Mesodermal cell (in vitro differentiated cells): ENCODE measurements at regions not wholly inside any gene's neighbourhood (a gene's known extent, or its start where the extent isn't known, plus 50 kb on each side); places are given as distances from the start of the nearest gene placed in this dataset.

ENCODE experiments used
- H3K27ac ChIP-seq: 2 replicates; pipeline ENCODE4 v1.7.0; 2013; ENCODE audit warnings: mild to moderate bottlenecking, low read depth, low read length, moderate library complexity; ENCODE audit not compliant: severe bottlenecking
- H3K36me3 ChIP-seq: 2 replicates; pipeline ENCODE4 v1.7.1; 2013; ENCODE audit warnings: mild to moderate bottlenecking, low read length, moderate library complexity; ENCODE audit not compliant: control insufficient read depth, insufficient read depth
- H3K4me1 ChIP-seq: one replicate; pipeline ENCODE4 v1.7.1; 2013; ENCODE audit warnings: mild to moderate bottlenecking, low read length; ENCODE audit not compliant: insufficient read depth, control insufficient read depth, poor library complexity, severe bottlenecking
- H3K4me3 ChIP-seq: 2 replicates; pipeline ENCODE4 v1.7.0; 2013; ENCODE audit warnings: low read length, control low read depth, mild to moderate bottlenecking; ENCODE audit not compliant: insufficient read depth, poor library complexity, severe bottlenecking; ENCODE audit errors: extremely low read depth
- H3K9me3 ChIP-seq: 2 replicates; pipeline ENCODE4 v1.7.1; 2013; ENCODE audit warnings: mild to moderate bottlenecking, low read length, moderate library complexity; ENCODE audit not compliant: control insufficient read depth
- WGBS, 2 experiments: methylation state at CpG; one replicate each; pipeline ENCODE4 v1.1.5; 2013; ENCODE audit warnings: missing lambda C conversion rate in 2 of 2; ENCODE audit not compliant: insufficient coverage in 2 of 2; 5-methylcytosine and 5-hydroxymethylcytosine counted together

DNA sequence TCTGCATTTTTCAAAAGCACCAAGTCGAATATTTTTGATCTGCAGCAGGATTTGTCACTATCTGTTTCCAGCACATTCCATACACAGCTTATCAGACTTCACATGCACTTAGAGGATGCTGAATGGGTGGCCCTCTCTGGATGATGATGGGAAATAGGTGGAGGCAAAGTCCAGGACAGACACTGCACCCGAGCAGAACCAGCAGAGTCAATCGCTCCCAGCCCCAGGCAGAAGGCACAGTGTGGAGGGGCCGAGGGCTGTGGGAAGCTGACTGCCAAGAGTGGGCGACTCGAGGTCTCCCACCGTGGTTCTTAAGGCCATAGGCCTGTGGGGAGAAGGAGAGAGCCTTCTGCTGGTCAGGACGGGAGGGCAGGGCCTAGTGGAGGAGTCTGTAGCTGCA lies 490.2 kb upstream of the MGMT start:
- H3K9me3 ChIP-seq: no peaks in the 10 kb centered on the region
- no peaks in the 10 kb centered on the region for H3K4me1 ChIP-seq
- no peak overlapping the region for H3K27ac ChIP-seq
- WGBS, 2 experiments: 87 to 96% methylated on average over 7 to 8 of the region's 8 CpGs
- no peaks in the 10 kb centered on the region for H3K36me3 ChIP-seq
- H3K4me3 ChIP-seq: no peak overlapping the region

DNA sequence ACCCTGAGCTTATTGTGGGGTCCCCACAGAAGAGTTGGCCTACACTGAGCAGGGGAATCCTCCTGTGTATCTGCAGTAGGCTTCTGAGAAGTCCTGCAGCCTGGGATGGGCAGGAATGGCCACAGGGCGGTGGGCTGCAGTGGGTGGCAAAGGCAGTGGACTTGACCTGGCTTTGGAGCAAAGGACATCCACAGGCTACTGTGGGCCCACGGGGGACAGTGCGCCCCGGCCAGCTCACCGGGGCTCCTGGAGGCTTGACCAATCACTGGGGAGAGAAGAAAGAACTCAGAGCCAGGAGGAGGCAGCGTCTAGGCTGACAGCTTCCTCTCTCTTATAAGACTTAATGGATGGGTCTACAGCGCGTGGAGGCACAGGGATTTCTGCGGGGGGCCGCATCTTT lies 488.8 kb upstream of the MGMT start:
- H3K9me3 ChIP-seq: no peaks in the 10 kb centered on the region
- H3K4me3 ChIP-seq: no peak overlapping the region
- WGBS, 2 experiments: 90 to 92% methylated on average over 3 to 5 of the region's 10 CpGs
- no peaks in the 10 kb centered on the region for H3K4me1 ChIP-seq
- H3K36me3 ChIP-seq: no peaks in the 10 kb centered on the region
- no peak overlapping the region for H3K27ac ChIP-seq

GRCh38 chr10:128979405-128979804 lies 487.6 kb upstream of the MGMT start:
- no peaks in the 10 kb centered on the region for H3K36me3 ChIP-seq
- no peak overlapping the region for H3K4me3 ChIP-seq
- H3K9me3 ChIP-seq: no peaks in the 10 kb centered on the region
- 93 to 100% methylated on average over 3 to 4 of the region's 4 CpGs for WGBS, 2 experiments
- H3K4me1 ChIP-seq: no peaks in the 10 kb centered on the region
- no peak overlapping the region for H3K27ac ChIP-seq

DNA sequence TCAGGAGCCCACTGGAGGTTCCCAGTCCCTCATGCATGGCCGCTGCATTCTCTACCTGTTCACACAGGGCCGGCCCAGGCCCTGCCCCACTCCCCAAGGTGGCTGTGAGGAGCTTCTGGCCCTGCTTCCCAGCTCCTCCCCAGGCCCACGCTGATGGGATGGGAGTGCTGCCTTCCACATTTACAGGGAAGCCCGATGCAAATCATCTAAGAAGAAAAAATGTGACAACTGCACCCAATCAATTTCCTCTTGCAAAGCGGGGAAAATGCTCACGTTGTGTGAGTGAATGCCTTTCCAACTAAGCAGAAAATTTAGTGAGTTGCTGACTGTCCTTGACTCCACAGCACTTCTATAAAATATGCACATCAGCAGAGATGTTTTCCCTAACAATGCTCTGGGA lies 485.8 kb upstream of the MGMT start:
- Histone ChIP-seq H3K27ac (no peak overlapping the region), H3K4me1 (peaks cover 3% of the 10 kb centered on the region), H3K9me3 (no peaks in the 10 kb centered on the region), H3K4me3 (no peak overlapping the region), H3K36me3 (no peaks in the 10 kb centered on the region)
- 77 to 78% methylated on average over 5 to 6 of the region's 6 CpGs for WGBS, 2 experiments

- WGBS, 2 experiments: 93 to 94% methylated on average over 12 to 18 of the region's 20 CpGs
- Histone ChIP-seq H3K36me3 (no peaks in the 10 kb centered on the region), H3K27ac (no peak overlapping the region), H3K4me3 (no peak overlapping the region), H3K9me3 (no peaks in the 10 kb centered on the region), H3K4me1 (peaks cover 3% of the 10 kb centered on the region)
Measured at GRCh38 chr10:128981881-128982615, 485.0 kb upstream of the MGMT start.

GRCh38 chr10:128982616-128982915 lies 484.5 kb upstream of the MGMT start:
- H3K36me3 ChIP-seq: no peaks in the 10 kb centered on the region
- no peak overlapping the region for H3K4me3 ChIP-seq
- 95 to 100% methylated on average over 1 to 4 of the region's 4 CpGs for WGBS, 2 experiments
- no peaks in the 10 kb centered on the region for H3K9me3 ChIP-seq
- peaks cover 3% of the 10 kb centered on the region for H3K4me1 ChIP-seq
- no peak overlapping the region for H3K27ac ChIP-seq

- WGBS, 2 experiments: 67 to 75% methylated on average over 1 of the region's 1 CpG
- peaks cover 3% of the 10 kb centered on the region for H3K4me1 ChIP-seq
- no peaks in the 10 kb centered on the region for H3K9me3 ChIP-seq
- no peak overlapping the region for H3K27ac ChIP-seq
- no peaks in the 10 kb centered on the region for H3K36me3 ChIP-seq
- no peak overlapping the region for H3K4me3 ChIP-seq
Measured at GRCh38 chr10:128985036-128985435, 482.0 kb upstream of the MGMT start.

DNA sequence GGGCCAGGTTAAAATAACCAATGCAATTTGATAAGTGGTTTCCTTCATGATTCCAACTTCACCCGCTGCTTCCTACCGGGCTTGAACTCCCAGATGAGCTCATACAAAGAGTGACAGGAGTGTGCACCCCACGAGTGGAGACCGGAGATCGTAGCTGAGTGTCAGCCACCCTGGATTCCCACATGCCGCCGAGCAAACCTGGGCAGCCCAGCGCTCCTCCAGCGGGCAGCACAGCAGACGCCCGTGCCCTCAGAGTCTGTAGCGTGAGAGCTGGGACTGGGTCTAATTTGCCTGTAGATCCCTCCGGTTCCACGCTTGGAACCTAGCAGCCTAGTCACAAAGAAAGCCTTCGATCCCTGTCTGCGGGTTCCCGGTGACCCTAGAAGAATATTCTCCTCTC lies 476.1 kb upstream of the MGMT start:
- Histone ChIP-seq H3K9me3 (no peaks in the 10 kb centered on the region), H3K4me1 (no peaks in the 10 kb centered on the region), H3K36me3 (no peaks in the 10 kb centered on the region), H3K4me3 (no peak overlapping the region), H3K27ac (no peak overlapping the region)
- WGBS, 2 experiments: 92 to 96% methylated on average over 14 to 17 of the region's 17 CpGs

DNA sequence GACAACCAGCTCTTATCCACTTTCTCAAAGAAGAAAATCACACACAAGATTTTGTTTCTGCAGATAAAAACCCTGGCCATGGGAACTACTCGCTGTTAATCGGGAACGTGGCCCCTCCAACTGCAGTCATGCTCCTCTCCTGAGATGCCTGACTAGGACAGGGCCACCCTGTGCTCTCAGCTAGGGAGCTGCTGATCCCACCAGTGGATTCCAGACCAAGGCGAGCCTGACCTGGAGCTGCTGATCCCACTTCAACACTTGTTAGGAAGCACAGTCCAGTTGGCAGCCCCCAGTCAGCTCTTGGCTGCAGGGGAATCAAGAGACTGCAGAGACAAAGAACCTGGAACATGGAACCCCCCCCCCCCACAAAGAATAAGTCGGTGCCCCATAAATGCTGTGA lies 474.3 kb upstream of the MGMT start:
- WGBS, 2 experiments: 77 to 91% methylated on average over 3 to 4 of the region's 5 CpGs
- H3K9me3 ChIP-seq: no peaks in the 10 kb centered on the region
- H3K4me3 ChIP-seq: no peak overlapping the region
- no peak overlapping the region for H3K27ac ChIP-seq
- no peaks in the 10 kb centered on the region for H3K4me1 ChIP-seq
- no peaks in the 10 kb centered on the region for H3K36me3 ChIP-seq

GRCh38 chr10:128993443-128993842 lies 473.6 kb upstream of the MGMT start:
- Histone ChIP-seq H3K27ac (no peak overlapping the region), H3K4me3 (no peak overlapping the region), H3K4me1 (no peaks in the 10 kb centered on the region), H3K36me3 (no peaks in the 10 kb centered on the region), H3K9me3 (no peaks in the 10 kb centered on the region)
- WGBS, 2 experiments: 86 to 97% methylated on average over 3 to 7 of the region's 8 CpGs

GRCh38 chr10:128993911-128994538 lies 473.0 kb upstream of the MGMT start:
- Histone ChIP-seq H3K36me3 (no peaks in the 10 kb centered on the region), H3K4me1 (no peaks in the 10 kb centered on the region), H3K27ac (no peak overlapping the region), H3K4me3 (no peak overlapping the region), H3K9me3 (no peaks in the 10 kb centered on the region)
- 83 to 90% methylated on average over 7 of the region's 8 CpGs for WGBS, 2 experiments
